H1 (cell line): ENCODE measurements at regions not wholly inside any gene's neighbourhood (a gene's known extent, or its start where the extent isn't known, plus 50 kb on each side); places are given as distances from the start of the nearest gene placed in this dataset.

Experiments used
- CTCF ChIA-PET: fragments of 300-600 bp; sonication (Branson Sonifier 250); formaldehyde crosslinking; loops from one replicate; lab custom pipeline; 2021; ENCODE audit not compliant: partially characterized antibody; lab: Charles Lee
- POLR2A ChIA-PET: fragments of 300-600 bp; sonication (Branson Sonifier 250); formaldehyde crosslinking; loops from one replicate; lab custom pipeline; 2021; ENCODE audit warnings: inconsistent platforms; ENCODE audit not compliant: partially characterized antibody; lab: Charles Lee
- DNase-seq, 2 experiments: peaks; one replicate each; pipeline versions ENCODE4 v3.0.0 to v3.0.0-alpha.2; 2010 to 2022; ENCODE audit warnings: low spot score in 2 of 2, low read depth in 1 of 2, mixed read lengths in 1 of 2
- FAIRE-seq: peaks from 2 replicates; lab custom pipeline; 2011; peaks lifted over from hg19 to GRCh38; lab: Jason Lieb, UNC
- H2AFZ ChIP-seq: 2 replicates; pipeline ENCODE4 v1.8.1; 2012; ENCODE audit warnings: low read length, inconsistent platforms
- H2AK5ac ChIP-seq: 2 replicates; pipeline ENCODE4 v1.6.1; 2013; ENCODE audit warnings: low read depth, low read length
- H2BK120ac ChIP-seq: replicated peaks from 2 replicates; pipeline ENCODE3; 2013; ENCODE audit warnings: low read depth, low read length, inconsistent platforms
- H2BK12ac ChIP-seq: 2 replicates; pipeline ENCODE4 v1.6.1; 2013; ENCODE audit warnings: low read depth, low read length
- H2BK15ac ChIP-seq: 2 replicates; pipeline ENCODE4 v1.6.1; 2013; ENCODE audit warnings: low read length
- H2BK20ac ChIP-seq: 2 replicates; pipeline ENCODE4 v1.6.1; 2013; ENCODE audit warnings: low read length
- H2BK5ac ChIP-seq: 2 replicates; pipeline ENCODE4 v1.6.1; 2013; ENCODE audit warnings: low read depth, low read length
- H3K14ac ChIP-seq: 2 replicates; pipeline ENCODE4 v1.6.1; 2013; ENCODE audit warnings: inconsistent platforms; ENCODE audit not compliant: insufficient read length
- H3K18ac ChIP-seq: 2 replicates; pipeline ENCODE4 v1.6.1; 2013; ENCODE audit warnings: low read length; ENCODE audit errors: extremely low read depth
- H3K23ac ChIP-seq: 2 replicates; pipeline ENCODE4 v1.6.1; 2013; ENCODE audit warnings: inconsistent platforms; ENCODE audit not compliant: insufficient read length
- H3K23me2 ChIP-seq: 2 replicates; pipeline ENCODE4 v1.6.1; 2013; ENCODE audit warnings: low read depth, low read length
- H3K27ac ChIP-seq: 2 replicates; pipeline ENCODE4 v1.6.1; 2011; ENCODE audit warnings: low read depth, low read length, inconsistent platforms
- H3K27me3 ChIP-seq, 4 experiments: replicated peaks in 1 of 4; 1 replicate in 1 of 4; 2 replicates in 3 of 4; pipeline versions ENCODE4 v1.6.1 to v1.8.1; 2011 to 2013; ENCODE audit warnings: low read length in 3 of 4, mild to moderate bottlenecking in 3 of 4, inconsistent platforms in 2 of 4, mixed read lengths in 2 of 4, moderate library complexity in 1 of 4; ENCODE audit not compliant: control insufficient read depth in 3 of 4, insufficient read depth in 3 of 4; ENCODE audit errors: extremely low read depth in 1 of 4
- H3K36me3 ChIP-seq, 4 experiments: 2 replicates each; pipeline versions ENCODE4 v1.6.1 to v1.8.1; 2011 to 2013; ENCODE audit warnings: mild to moderate bottlenecking in 4 of 4, low read length in 3 of 4, moderate library complexity in 2 of 4, control low read depth in 1 of 4, inconsistent platforms in 1 of 4; ENCODE audit not compliant: insufficient read depth in 4 of 4, control insufficient read depth in 2 of 4
- H3K4ac ChIP-seq: replicated peaks from 2 replicates; pipeline ENCODE3; 2013; ENCODE audit warnings: low read length, low read depth, mixed read lengths, inconsistent platforms; ENCODE audit not compliant: insufficient read length
- H3K4me1 ChIP-seq, 4 experiments: replicated peaks in 1 of 4; 1 replicate in 1 of 4; 2 replicates in 3 of 4; pipeline versions ENCODE4 v1.6.1 to v1.8.1; 2011 to 2013; ENCODE audit warnings: low read length in 3 of 4, inconsistent platforms in 2 of 4, mixed read lengths in 1 of 4; ENCODE audit not compliant: insufficient read depth in 4 of 4, control insufficient read depth in 3 of 4
- H3K4me2 ChIP-seq, 2 experiments: 2 replicates each; pipeline versions ENCODE4 v1.6.1 to v1.8.1; 2011 to 2013; ENCODE audit warnings: low read depth in 2 of 2, low read length in 2 of 2, control low read depth in 1 of 2, inconsistent platforms in 1 of 2, mild to moderate bottlenecking in 1 of 2; ENCODE audit not compliant: insufficient read depth in 1 of 2
- H3K4me3 ChIP-seq, 4 experiments: fragments of 200-600, 300-600 bp in 1 of 4; sonication (generic), shearing (Covaris generic), sonication (Bioruptor Twin) in 1 of 4; 2 replicates each; pipeline versions ENCODE4 v1.5.1 to v1.8.1; 2011 to 2016; ENCODE audit warnings: low read length in 4 of 4, low read depth in 3 of 4, control low read depth in 2 of 4, inconsistent platforms in 2 of 4, mild to moderate bottlenecking in 2 of 4, mixed read lengths in 1 of 4, moderate library complexity in 1 of 4; ENCODE audit not compliant: insufficient read depth in 2 of 4; ENCODE audit errors: extremely low read depth in 1 of 4
- H3K56ac ChIP-seq: replicated peaks from 2 replicates; pipeline ENCODE3; 2013; ENCODE audit warnings: low read depth, mild to moderate bottlenecking, mixed read lengths, low read length, inconsistent platforms; ENCODE audit not compliant: insufficient read length
- H3K79me1 ChIP-seq: 2 replicates; pipeline ENCODE4 v1.6.1; 2013; ENCODE audit warnings: low read depth, low read length, control low read depth
- H3K79me2 ChIP-seq, 2 experiments: 2 replicates each; pipeline versions ENCODE4 v1.6.1 to v1.8.1; 2012 to 2013; ENCODE audit warnings: low read length in 2 of 2, mild to moderate bottlenecking in 2 of 2, inconsistent platforms in 1 of 2; ENCODE audit not compliant: insufficient read depth in 2 of 2, control insufficient read depth in 1 of 2
- H3K9ac ChIP-seq, 4 experiments: replicated peaks in 1 of 4; 1 replicate in 1 of 4; 2 replicates in 3 of 4; pipeline versions ENCODE4 v1.6.1 to v1.8.1; 2011 to 2013; ENCODE audit warnings: low read depth in 3 of 4, low read length in 3 of 4, control low read depth in 2 of 4, mild to moderate bottlenecking in 2 of 4, moderate library complexity in 2 of 4, inconsistent platforms in 1 of 4; ENCODE audit errors: extremely low read depth in 1 of 4
- H3K9me3 ChIP-seq, 2 experiments: 2 replicates each; pipeline versions ENCODE4 v1.6.1 to v1.8.1; 2012 to 2013; ENCODE audit warnings: mild to moderate bottlenecking in 2 of 2, moderate library complexity in 2 of 2, control low read depth in 1 of 2, inconsistent platforms in 1 of 2, low read depth in 1 of 2, low read length in 1 of 2, mixed read lengths in 1 of 2; ENCODE audit not compliant: insufficient read depth in 2 of 2
- H4K20me1 ChIP-seq, 2 experiments: replicated peaks in 1 of 2; 2 replicates each; pipeline versions ENCODE3 to v1.8.1; 2011 to 2013; ENCODE audit warnings: inconsistent platforms in 2 of 2, low read length in 2 of 2, mild to moderate bottlenecking in 1 of 2; ENCODE audit not compliant: insufficient read depth in 2 of 2, control insufficient read depth in 1 of 2
- H4K5ac ChIP-seq: 2 replicates; pipeline ENCODE4 v1.6.1; 2013; ENCODE audit warnings: low read length, low read depth, mixed read lengths, inconsistent platforms; ENCODE audit not compliant: insufficient read length
- H4K8ac ChIP-seq: 2 replicates; pipeline ENCODE4 v1.8.0; 2013; ENCODE audit warnings: mild to moderate bottlenecking, moderate library complexity, low read length, inconsistent platforms; ENCODE audit not compliant: insufficient read depth; ENCODE audit errors: extremely low read depth
- H4K91ac ChIP-seq: replicated peaks from 2 replicates; pipeline ENCODE3; 2013; ENCODE audit warnings: low read length, mixed read lengths, inconsistent platforms; ENCODE audit not compliant: insufficient read length
- BCL11A ChIP-seq, 2 experiments: IDR thresholded peaks; one replicate each; pipeline ENCODE4 v1.6.1; 2011; ENCODE audit warnings: low read depth in 2 of 2, low read length in 2 of 2, mild to moderate bottlenecking in 2 of 2
- CTCF ChIP-seq, 3 experiments: IDR thresholded peaks; 1 replicate in 2 of 3; 2 replicates in 1 of 3; pipeline versions ENCODE4 v1.5.1 to v1.6.1; 2011; ENCODE audit warnings: low read length in 3 of 3, mild to moderate bottlenecking in 3 of 3, inconsistent platforms in 2 of 3, low read depth in 1 of 3, moderate library complexity in 1 of 3; ENCODE audit not compliant: insufficient read depth in 1 of 3; ENCODE audit errors: control extremely low read depth in 1 of 3
- TBP ChIP-seq: IDR thresholded peaks from 2 replicates; pipeline ENCODE4 v1.6.1; 2011; ENCODE audit warnings: low read depth, low read length, improper control_type of control experiment
- WGBS, 2 experiments: shearing (Covaris generic) in 1 of 2; methylation state at CpG; one replicate each; pipeline versions ENCODE4 v1.1.6 to v1.1.7; 2013 to 2015; ENCODE audit warnings: low lambda C conversion rate in 2 of 2, mixed read lengths in 2 of 2, inconsistent platforms in 1 of 2, low coverage in 1 of 2, missing lambda C conversion rate in 1 of 2; ENCODE audit not compliant: insufficient replicate concordance in 2 of 2, insufficient coverage in 1 of 2, insufficient read length in 1 of 2; ENCODE audit errors: extremely low coverage in 1 of 2, missing lambda C conversion rate in 1 of 2; 5-methylcytosine and 5-hydroxymethylcytosine counted together

GRCh38 chr14:84671776-84672175 is 858.2 kb upstream of the FLRT2 start:
- Histone ChIP-seq H3K36me3 (no peaks in the 10 kb centered on the region), H2BK12ac (no peak overlapping the region), H3K4me3 (no peak overlapping the region), H4K91ac (no peak overlapping the region), H2AK5ac (no peak overlapping the region), H3K9ac (no peak overlapping the region), H3K23me2 (no peaks in the 10 kb centered on the region), H4K20me1 (no peaks in the 10 kb centered on the region), H2BK120ac (no peak overlapping the region), H3K27me3 (no peaks in the 10 kb centered on the region), H3K18ac (no peak overlapping the region), H2BK15ac (no peak overlapping the region), H3K79me1 (no peaks in the 10 kb centered on the region), H3K4me2 (no peak overlapping the region), H4K8ac (no peak overlapping the region), H3K23ac (no peak overlapping the region), H2BK5ac (no peak overlapping the region), H2AFZ (no peak overlapping the region), H3K4ac (no peak overlapping the region), H2BK20ac (no peak overlapping the region), H3K56ac (no peak overlapping the region), H3K27ac (no peak overlapping the region), H3K14ac (no peak overlapping the region), H3K9me3 (no peaks in the 10 kb centered on the region), H4K5ac (no peak overlapping the region), H3K79me2 (no peaks in the 10 kb centered on the region), H3K4me1 (no peaks in the 10 kb centered on the region)
- no peak for TF ChIP-seq CTCF (IDR thresholded peaks at IDR 0.05; ENCODE audit: control extremely low read depth in 1 of 3, insufficient read depth in 1 of 3, low read depth in 1 of 3, low read length in 3 of 3)
- TF ChIP-seq TBP = no peak
- no peak for TF ChIP-seq BCL11A (IDR thresholded peaks at IDR 0.05; ENCODE audit: low read depth in 2 of 2, low read length in 2 of 2)
- ChIA-PET POLR2A (no interaction called here), CTCF (no interaction called here)
- 68% methylated on average over 3 of the region's 3 CpGs; no CpG with 5 or more reads in 1 of the 2 experiments for WGBS, 2 experiments
- DNase-seq = no peak
- FAIRE-seq = no peak
